ENCODE measurements at regions not wholly inside any gene's neighbourhood (a gene's known extent, or its start where the extent isn't known, plus 50 kb on each side); places are given as distances from the start of the nearest gene placed in this dataset.
A peak's percentile ranks its signal among the peaks of the same experiment; 100 is the strongest.

DNA sequence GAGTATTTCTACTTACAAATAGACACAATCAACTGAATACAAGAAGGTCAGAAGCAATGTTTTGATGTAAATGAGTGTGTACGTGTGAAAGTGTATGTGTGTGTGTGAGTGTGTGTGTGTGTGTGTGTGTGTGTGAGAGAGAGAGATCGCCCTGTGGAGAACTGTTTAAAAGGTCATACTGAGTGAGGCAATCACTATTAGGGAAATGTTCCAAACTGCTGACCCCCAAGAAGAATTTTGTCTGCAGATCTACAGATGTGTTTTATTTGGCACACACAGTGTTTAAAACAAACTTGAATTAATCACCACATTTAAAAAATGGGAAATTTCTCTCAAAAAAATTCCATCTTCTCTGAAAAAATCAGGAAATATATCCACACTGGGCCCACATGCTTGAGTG, 1069.1 kb downstream of the SLC6A15 start:
- TF ChIP-seq POLR2AphosphoS5 (IDR thresholded peaks at IDR 0.05; ENCODE audit: low read depth, low read length) = no peak
- no peak for TF ChIP-seq FOXP2 (optimal IDR thresholded peaks at IDR 0.05; ENCODE audit: borderline replicate concordance, extremely low read depth, extremely low read length, insufficient read depth)
- no peak for TF ChIP-seq SIN3A (IDR thresholded peaks at IDR 0.05; ENCODE audit: borderline replicate concordance, insufficient read depth, low read length)
- TF ChIP-seq TAF1 (IDR thresholded peaks at IDR 0.05; ENCODE audit: borderline replicate concordance, insufficient read depth, low read length) = no peak
- TF ChIP-seq, protein P1, sequence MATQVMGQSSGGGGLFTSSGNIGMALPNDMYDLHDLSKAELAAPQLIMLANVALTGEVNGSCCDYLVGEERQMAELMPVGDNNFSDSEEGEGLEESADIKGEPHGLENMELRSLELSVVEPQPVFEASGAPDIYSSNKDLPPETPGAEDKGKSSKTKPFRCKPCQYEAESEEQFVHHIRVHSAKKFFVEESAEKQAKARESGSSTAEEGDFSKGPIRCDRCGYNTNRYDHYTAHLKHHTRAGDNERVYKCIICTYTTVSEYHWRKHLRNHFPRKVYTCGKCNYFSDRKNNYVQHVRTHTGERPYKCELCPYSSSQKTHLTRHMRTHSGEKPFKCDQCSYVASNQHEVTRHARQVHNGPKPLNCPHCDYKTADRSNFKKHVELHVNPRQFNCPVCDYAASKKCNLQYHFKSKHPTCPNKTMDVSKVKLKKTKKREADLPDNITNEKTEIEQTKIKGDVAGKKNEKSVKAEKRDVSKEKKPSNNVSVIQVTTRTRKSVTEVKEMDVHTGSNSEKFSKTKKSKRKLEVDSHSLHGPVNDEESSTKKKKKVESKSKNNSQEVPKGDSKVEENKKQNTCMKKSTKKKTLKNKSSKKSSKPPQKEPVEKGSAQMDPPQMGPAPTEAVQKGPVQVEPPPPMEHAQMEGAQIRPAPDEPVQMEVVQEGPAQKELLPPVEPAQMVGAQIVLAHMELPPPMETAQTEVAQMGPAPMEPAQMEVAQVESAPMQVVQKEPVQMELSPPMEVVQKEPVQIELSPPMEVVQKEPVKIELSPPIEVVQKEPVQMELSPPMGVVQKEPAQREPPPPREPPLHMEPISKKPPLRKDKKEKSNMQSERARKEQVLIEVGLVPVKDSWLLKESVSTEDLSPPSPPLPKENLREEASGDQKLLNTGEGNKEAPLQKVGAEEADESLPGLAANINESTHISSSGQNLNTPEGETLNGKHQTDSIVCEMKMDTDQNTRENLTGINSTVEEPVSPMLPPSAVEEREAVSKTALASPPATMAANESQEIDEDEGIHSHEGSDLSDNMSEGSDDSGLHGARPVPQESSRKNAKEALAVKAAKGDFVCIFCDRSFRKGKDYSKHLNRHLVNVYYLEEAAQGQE (IDR thresholded peaks at IDR 0.05; ENCODE audit: insufficient read depth in 1 of 2, low read depth in 2 of 2, low read length in 2 of 2) = no peak

DNA sequence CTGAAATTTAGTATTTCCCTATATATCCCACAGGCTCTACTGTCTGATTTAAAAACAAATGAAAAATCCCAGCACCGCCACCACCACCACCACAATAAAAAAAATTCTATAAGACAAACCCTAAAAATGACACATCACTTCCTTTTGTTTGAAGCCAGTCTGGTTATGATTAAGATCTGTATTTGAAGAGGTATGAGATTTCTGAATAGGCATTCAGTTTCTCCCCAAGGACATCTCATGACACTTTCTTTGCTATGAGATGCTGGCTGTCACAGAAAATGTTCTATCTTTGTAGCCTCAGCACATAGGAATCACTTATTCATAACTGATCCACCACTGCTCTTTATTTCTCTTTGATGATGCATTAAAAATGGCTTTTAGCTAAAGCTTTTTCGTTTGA, 1071.0 kb downstream of the SLC6A15 start:
- TF ChIP-seq POLR2AphosphoS5 (IDR thresholded peaks at IDR 0.05; ENCODE audit: low read depth, low read length) (no peak), SIN3A (IDR thresholded peaks at IDR 0.05; ENCODE audit: borderline replicate concordance, insufficient read depth, low read length) (no peak), TAF1 (IDR thresholded peaks at IDR 0.05; ENCODE audit: borderline replicate concordance, insufficient read depth, low read length) (no peak), FOXP2 (optimal IDR thresholded peaks at IDR 0.05; ENCODE audit: borderline replicate concordance, extremely low read depth, extremely low read length, insufficient read depth) (no peak)
- TF ChIP-seq, protein P1 (IDR thresholded peaks at IDR 0.05; ENCODE audit: insufficient read depth in 1 of 2, low read depth in 2 of 2, low read length in 2 of 2) = no peak

DNA sequence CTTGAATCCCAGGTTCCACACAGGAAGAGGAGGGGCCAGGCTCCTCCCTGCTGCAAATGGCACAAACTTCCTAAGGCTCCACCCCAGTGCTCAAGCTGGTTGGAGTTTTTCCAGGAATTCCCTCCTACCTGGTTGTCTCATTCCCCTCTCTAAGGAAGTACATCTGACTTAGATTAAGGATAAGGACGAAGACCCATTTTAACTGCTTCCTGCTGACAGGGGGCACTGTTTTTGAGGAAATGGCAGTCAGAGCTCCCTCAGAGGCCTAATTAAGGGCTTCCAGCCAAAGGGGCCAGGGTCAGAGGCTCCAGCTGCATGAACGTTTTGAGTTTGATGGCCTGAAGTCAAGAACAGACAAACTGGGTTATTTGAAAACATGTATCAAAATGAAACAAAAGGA, 1084.7 kb downstream of the SLC6A15 start:
- TF ChIP-seq POLR2AphosphoS5 (IDR thresholded peaks at IDR 0.05; ENCODE audit: low read depth, low read length) (peak; percentile 49; the same call in 1 of the 2 replicates), TAF1 (IDR thresholded peaks at IDR 0.05; ENCODE audit: borderline replicate concordance, insufficient read depth, low read length) (no peak; the same call in 1 of the 2 replicates)
- TF ChIP-seq, protein P1 (IDR thresholded peaks at IDR 0.05; ENCODE audit: insufficient read depth in 1 of 2, low read depth in 2 of 2, low read length in 2 of 2) = peak in 1 of 2 experiments; percentile 74; a peak in 1 of 4 replicates

DNA sequence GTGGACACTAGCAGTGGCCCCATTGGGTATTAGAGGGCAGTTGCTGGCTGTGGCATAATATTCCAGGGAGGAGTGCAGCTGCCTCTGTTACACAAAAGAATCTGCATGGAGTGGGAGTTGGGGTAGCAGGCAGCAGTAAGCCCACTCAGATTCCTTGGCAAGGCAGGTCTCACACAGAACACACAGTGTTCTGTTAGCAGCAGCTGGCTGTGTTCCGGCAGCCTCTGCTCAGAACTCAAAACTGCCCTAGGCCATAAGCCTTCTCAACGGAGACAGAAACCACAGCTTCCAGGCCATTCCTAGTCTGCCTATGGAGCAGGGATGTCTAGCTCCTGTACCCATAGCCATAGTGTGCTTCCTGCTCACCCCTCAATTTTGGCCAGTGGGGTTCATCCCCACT, 1085.4 kb downstream of the SLC6A15 start:
- TF ChIP-seq FOXP2 (optimal IDR thresholded peaks at IDR 0.05; ENCODE audit: borderline replicate concordance, extremely low read depth, extremely low read length, insufficient read depth) = no peak

DNA sequence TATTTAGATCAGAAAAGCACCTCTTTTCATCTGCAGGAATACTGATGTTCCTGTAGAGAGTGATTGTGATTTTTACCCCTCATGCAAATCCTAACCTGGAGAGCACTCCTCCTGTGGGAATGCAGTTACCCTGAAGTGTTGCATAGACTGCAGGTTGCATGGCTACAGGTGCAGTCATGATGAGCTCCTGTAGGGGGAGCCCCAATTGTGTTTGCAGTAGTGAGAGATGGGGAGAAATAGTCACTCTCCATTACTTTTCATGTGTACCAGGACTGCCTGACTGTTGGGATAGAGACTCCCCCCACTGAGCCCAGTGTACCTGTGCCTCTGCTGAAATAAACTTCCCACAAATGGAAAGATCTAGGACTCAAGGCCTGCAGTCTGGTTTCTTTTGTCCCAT, 1086.5 kb downstream of the SLC6A15 start:
- TF ChIP-seq, protein P1 (IDR thresholded peaks at IDR 0.05; ENCODE audit: insufficient read depth in 1 of 2, low read depth in 2 of 2, low read length in 2 of 2) = no peak
- no peak for TF ChIP-seq POLR2AphosphoS5 (IDR thresholded peaks at IDR 0.05; ENCODE audit: low read depth, low read length)
- no peak for TF ChIP-seq FOXP2 (optimal IDR thresholded peaks at IDR 0.05; ENCODE audit: borderline replicate concordance, extremely low read depth, extremely low read length, insufficient read depth)
- no peak for TF ChIP-seq TAF1 (IDR thresholded peaks at IDR 0.05; ENCODE audit: borderline replicate concordance, insufficient read depth, low read length)
- no peak for TF ChIP-seq SIN3A (IDR thresholded peaks at IDR 0.05; ENCODE audit: borderline replicate concordance, insufficient read depth, low read length)

All from PFSK-1 (cell line).